ENCODE measurements at regions not wholly inside any gene's neighbourhood (a gene's known extent, or its start where the extent isn't known, plus 50 kb on each side); places are given as distances from the start of the nearest gene placed in this dataset.
"Not testable (repeated sequence)": the region's sequence is repeated elsewhere in the genome, so short reads cannot be mapped to it uniquely, and the experiment has no call there.

DNA sequence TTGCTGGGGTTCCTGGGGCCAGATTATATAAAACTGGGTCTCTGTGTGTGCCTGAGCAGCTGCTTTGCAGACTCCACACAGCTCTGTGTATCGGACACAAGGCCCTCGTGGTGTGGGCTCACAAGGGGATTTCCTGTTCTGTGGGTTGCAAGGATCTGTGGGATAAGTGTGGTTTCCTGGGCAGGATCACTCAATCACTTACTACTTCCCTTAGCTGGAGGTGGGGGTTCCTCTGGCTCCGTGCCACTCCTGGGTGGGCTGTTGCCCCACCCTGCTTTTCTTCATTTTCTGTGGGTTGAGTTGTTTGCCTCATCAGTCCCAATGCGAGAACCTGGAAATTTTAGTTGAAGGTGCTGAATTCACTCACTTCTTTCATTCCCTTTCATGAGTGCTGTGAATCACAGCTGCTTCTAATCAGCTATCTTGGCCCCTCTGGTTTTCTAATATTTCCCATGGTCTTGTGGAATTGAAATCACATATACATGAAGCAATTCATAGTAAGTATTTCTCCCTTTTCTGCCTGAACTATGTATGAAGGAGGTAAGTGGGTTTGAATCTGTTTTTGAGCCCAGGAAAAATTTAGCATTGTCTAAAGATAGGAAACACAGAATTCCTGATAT lies 196.3 kb downstream of the DCDC2C start:
- DNase-seq: no peak

GRCh38 chr2:3902131-3902530 lies 198.8 kb downstream of the DCDC2C start:
- no peak for DNase-seq

GRCh38 chr2:3904061-3904460 lies 200.7 kb downstream of the DCDC2C start:
- no peak for DNase-seq

DNA sequence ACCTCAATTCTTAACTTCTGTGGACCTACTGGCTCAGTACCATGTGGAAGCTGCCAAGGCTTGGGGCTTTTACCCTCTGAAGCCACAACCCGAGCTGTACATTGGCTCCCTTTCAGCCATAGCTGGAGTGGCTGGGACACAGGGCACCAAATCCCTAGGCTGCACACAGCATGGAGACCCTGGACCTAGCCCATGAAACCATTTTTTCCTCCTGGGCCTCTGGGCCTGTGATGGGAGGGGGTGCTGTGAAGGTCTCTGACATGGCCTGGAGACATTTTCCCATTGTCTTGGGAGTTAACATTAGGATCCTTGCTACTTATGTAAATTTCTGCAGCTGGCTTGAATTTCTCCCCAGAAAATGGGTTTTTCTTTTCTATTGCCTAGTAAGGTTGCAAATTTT lies 205.1 kb downstream of the DCDC2C start:
- DNase-seq: not testable (repeated sequence)

DNA sequence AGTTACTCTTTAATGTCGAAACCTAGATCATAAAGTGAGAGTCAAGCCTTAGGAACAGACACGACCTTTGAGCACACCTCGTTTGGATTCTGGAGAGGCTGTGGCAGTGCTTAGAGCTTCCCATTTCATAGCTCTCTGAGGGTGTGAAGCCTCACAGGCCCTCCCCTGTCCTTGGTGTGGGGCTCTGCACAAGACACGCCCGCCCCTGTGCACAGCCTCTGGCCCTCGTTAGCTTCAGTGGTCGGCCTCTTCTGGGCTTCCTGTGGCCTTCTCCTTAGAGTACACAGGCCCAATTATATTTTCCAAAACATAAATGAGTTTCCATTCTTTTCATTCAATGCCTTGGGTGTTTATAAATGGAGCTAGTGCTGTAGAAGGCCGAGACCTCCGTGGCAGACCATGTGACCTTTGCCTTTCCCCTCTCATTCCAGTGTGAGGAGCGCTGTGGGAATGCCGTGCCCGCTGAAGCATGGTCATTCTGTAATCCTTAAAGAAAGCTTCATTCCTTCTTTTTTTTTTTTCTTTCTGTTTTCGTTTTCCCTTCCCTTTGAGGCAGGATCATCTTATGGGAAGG lies 208.6 kb downstream of the DCDC2C start:
- DNase-seq: no peak

DNA sequence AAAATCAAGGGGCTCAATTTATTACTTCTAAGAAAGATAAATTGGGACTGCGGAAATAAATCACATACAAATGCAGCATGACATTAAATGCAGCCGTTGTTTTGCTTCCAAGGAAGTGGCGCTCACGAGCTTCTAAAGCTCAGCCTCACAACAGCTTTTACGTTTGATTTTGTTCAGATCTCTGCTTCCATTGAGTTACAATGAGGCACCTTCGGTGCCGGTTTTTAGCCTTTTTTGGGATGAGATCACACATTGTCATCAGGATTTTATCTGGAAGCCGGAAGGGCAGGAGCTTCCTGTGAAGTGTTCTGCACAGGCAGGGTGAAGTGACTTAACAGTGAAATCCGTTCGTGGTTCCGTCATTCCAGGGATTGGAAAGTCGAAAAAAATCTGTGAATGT lies 209.8 kb downstream of the DCDC2C start:
- no peak for DNase-seq

DNA sequence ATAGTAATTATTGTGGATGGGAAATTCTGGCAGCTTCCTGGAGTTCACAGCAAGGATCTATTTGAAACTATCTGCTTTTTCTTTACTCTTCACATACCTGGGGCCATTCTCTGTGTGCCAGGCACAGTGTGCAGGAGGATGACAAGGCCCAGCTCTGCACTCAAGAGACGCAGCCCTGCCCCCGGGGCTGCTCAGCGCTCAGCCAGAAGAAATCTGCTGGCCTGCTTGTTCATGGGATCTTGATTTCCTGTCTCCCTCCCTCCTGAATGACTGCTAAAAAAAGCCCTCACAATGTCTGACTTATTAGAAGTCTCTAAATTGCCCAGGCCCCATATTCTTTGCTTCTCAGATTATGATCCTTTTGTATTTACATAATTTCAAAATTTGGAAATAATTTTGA lies 210.9 kb downstream of the DCDC2C start:
- no peak for DNase-seq

- DNase-seq: no peak
These were observed 223.7 kb downstream of the DCDC2C start for GRCh38 chr2:3927031-3927430.

GRCh38 chr2:3929374-3929773 lies 226.0 kb downstream of the DCDC2C start:
- no peak for DNase-seq

DNA sequence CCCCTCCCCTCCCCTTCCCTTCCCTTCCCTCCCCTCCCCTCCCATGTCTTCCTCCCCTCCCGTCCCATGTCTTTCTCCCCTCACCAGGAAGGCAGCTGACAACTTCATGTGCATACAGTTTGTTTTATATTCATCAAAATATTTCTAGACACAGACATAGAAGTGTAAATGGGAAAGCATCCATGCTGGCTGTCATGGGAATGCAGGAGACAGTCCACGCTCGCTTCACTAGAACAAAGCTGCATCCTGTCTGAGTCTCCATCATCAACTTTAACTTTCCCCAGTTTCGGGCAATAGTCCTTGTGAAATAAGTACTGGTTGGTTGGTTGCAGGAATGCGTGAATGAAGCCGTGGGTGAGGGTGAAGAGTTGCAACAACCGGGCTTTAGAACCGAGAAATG lies 226.9 kb downstream of the DCDC2C start:
- no peak for DNase-seq

GRCh38 chr2:3940661-3941060 lies 237.3 kb downstream of the DCDC2C start:
- no peak for DNase-seq

DNA sequence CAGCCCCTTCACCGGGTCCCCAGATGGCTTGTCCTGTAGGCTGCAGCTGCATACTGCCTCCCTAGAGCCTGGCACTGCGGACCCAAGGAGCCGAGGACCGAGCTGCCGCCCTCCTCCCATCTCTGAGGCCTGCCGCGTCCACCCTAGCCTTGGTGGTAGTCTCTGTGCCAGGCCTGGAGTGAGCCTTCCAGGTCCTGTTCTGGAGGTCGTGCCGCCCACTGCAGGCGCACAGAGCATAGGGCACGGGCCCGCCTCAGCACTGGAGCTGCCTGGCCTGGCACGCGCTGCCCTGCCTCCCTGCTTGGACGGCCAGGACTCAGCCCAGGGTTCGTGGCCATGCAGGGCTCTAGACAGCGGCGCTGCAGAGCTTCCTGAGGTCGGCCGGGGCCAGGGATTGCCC lies 239.5 kb downstream of the DCDC2C start:
- no peak for DNase-seq

DNA sequence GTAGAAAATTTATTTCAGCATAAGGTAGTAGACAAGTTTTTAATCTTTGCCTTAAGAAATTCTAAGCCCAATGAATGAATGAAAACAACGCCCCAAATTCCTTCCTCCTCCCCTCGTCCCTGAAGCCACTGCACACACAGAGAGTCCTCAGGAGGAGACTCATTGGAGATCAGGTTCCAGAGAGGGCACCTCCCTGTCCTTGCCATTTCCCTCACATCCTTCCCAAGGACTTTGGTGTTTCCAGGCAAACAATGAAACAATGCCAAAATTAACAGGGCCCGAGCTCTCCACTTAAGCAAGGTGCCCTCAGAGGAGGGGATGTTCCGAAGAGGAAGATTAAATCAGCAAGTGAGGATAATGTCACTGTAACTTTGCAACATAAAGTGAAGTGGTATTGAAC lies 240.7 kb downstream of the DCDC2C start:
- DNase-seq: no peak

- no peak for DNase-seq
These were observed 241.5 kb downstream of the DCDC2C start for GRCh38 chr2:3944841-3945240.

- no peak for DNase-seq
These were observed 244.8 kb downstream of the DCDC2C start for GRCh38 chr2:3948191-3948590.

DNA sequence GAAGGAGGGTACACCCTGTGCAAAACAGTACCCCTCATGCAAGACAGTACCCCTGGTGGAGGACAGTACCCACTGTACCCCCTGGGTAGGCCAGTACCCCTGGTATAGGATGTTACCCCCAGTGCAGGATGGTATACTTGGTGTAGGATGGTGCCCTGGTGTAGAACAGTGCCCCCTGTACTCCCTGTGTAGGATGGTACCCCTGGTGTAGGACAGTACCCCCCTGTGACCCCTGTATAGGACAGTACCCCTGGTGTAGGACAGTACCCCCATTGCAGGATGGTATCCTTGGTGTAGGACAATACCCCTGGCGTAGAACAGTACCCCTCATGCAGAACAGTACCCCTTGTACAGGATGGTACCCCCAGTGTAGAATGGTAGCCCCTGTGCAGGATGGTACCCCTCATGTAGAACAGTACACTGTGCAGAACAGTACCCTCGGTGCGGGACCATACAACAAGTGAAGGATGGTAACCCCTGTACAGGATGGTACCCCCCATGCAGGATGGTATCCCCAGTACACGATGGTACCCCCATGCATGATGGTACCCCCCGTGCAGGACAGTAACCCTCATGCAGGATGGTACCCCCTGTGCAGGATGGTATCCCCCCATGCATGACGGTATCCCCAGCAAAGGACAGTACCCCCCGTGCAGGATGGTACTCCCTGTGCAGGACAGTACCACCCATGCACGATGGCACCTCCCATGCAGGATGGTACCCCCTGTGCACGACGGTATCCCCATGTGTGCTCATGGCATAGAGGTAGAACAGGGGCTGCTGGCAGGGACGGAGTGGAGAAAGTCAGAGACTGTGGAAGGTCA lies 248.0 kb downstream of the DCDC2C start:
- DNase-seq: no peak

GRCh38 chr2:3952866-3953516 lies 249.6 kb downstream of the DCDC2C start:
- no peak for DNase-seq

- DNase-seq: no peak
These were observed 250.9 kb downstream of the DCDC2C start for GRCh38 chr2:3954261-3954660.

DNA sequence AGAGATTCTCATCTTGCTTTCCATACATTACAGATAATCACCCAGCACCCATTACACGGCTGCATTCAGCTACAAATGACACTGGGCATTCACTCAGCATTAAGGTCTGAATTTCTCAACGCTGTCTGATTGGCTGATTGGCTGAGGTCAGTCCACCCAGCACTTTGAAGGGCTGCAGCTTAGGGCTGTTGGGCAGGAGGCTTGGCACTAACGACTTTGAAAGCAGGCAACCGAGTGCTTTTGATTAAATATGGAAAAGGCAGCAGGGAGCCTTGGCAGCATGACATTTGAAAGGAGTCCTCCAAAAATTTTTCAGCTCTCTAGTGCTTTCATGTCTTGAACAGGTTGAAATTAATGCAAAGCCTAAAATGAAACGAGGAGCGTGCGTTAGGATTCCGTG lies 253.0 kb downstream of the DCDC2C start:
- DNase-seq: no peak

DNA sequence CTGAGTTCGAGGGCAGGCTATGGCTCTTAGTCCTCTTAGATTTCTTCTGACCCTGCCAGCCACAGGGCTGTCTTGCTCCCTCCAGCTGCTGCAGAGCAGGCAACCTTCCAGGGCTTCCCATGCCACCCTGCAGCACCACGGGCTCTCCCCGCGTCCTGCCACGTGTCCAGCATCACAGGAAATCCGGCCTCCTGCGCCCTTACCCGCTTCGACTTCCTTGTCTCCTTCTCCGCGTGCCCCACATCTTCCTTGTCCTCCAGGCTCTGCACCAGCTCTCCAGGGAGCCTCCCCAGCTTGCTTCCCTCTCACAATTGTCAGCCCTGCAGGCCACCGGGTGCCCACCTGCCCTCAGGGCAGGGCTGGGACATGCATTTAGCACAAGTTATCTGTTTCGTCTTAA lies 253.5 kb downstream of the DCDC2C start:
- no peak for DNase-seq

DNA sequence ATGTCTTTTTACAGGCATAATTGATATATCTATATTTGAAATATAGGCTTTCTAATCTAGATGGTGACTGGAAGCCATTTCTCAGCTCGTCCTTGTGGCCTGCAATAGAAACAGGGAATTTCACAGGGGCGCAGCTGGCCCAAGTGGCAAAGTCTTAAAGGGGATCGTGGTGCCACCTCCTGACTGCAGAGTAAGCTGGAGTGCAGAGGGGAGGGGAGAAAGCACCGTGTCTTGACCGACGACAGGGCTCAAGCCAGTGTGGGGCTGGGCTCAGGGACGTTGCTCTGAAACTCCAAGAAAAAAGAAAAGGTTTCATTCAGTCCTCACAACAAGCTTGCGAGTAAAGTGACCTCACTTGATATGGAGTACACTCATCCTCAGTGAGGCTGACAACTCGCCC lies 255.1 kb downstream of the DCDC2C start:
- no peak for DNase-seq

GRCh38 chr2:3958969-3959368 lies 255.6 kb downstream of the DCDC2C start:
- DNase-seq: no peak

- peak in 1 of 2 experiments; percentile 20 for DNase-seq
These were observed 256.0 kb downstream of the DCDC2C start for GRCh38 chr2:3959372-3959771.

- DNase-seq: no peak
These were observed 256.7 kb downstream of the DCDC2C start for GRCh38 chr2:3960106-3960505.
